H1 (cell line): ENCODE measurements at regions not wholly inside any gene's neighbourhood (a gene's known extent, or its start where the extent isn't known, plus 50 kb on each side); places are given as distances from the start of the nearest gene placed in this dataset.

Experiments used
- BACH1 ChIP-seq: IDR thresholded peaks from 2 replicates; pipeline ENCODE4 v1.6.1; 2012; ENCODE audit warnings: low read length, improper control_type of control experiment
- CHD7 ChIP-seq: fragments of 300-600 bp; sonication (generic); IDR thresholded peaks from 2 replicates; pipeline ENCODE4 v1.7.1; 2012; ENCODE audit warnings: low read length, moderate library complexity, mild to moderate bottlenecking, inconsistent platforms; ENCODE audit not compliant: insufficient replicate concordance
- E2F6 ChIP-seq: IDR thresholded peaks from 2 replicates; pipeline ENCODE4 v1.6.1; 2012; ENCODE audit warnings: inconsistent platforms
- GABPA ChIP-seq: IDR thresholded peaks from 2 replicates; pipeline ENCODE4 v1.6.1; 2011; ENCODE audit warnings: mild to moderate bottlenecking, low read length, moderate library complexity, borderline replicate concordance; ENCODE audit not compliant: insufficient read depth
- GTF2F1 ChIP-seq: IDR thresholded peaks from 2 replicates; pipeline ENCODE4 v1.6.1; 2012; ENCODE audit warnings: low read depth, low read length, improper control_type of control experiment, borderline replicate concordance
- POLR2A ChIP-seq, 2 experiments: IDR thresholded peaks; 1 replicate in 1 of 2; 2 replicates in 1 of 2; pipeline ENCODE4 v1.6.1; 2011; ENCODE audit warnings: low read depth in 2 of 2, low read length in 2 of 2, mild to moderate bottlenecking in 2 of 2; ENCODE audit errors: control extremely low read depth in 1 of 2

GRCh38 chr13:111589992-111590391 is 269.6 kb downstream of the TEX29 start (continued):
- TF ChIP-seq CHD7 = no peak
- no peak for TF ChIP-seq POLR2A (IDR thresholded peaks at IDR 0.05; ENCODE audit: control extremely low read depth in 1 of 2, low read depth in 2 of 2, low read length in 2 of 2)
- TF ChIP-seq BACH1 = no peak
- TF ChIP-seq GABPA = no peak
- no peak for TF ChIP-seq GTF2F1
- TF ChIP-seq E2F6 = no peak
- TF ChIP-seq, all 59 proteins: peak for 0
